NCI-H2107 (cell line): ENCODE measurements at regions not wholly inside any gene's neighbourhood (a gene's known extent, or its start where the extent isn't known, plus 50 kb on each side); places are given as distances from the start of the nearest gene placed in this dataset.

Experiments used
- DNase-seq: peaks from one replicate; lab custom pipeline; 2025; lab: John Stamatoyannopoulos, UW

DNA sequence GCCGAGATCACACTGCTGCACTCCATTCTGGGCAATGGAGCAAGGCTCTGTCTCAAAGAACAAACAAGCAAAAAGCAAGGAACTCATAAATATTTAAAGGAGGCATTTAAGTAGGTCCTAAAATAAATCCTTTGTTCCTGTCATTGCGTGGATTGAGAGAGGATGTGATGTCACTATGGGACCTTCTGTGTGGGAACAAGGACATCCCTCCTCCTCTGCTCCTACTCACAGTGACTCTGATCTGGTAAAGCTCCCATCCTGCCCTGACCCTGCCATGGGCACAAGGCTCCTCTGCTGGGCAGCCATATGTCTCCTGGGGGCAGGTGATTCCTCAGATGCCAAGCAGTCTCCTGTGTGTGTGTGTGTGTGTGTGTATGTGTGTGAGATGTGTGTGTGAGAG lies 74.1 kb upstream of the PRSS58 start:
- no peak for DNase-seq

DNA sequence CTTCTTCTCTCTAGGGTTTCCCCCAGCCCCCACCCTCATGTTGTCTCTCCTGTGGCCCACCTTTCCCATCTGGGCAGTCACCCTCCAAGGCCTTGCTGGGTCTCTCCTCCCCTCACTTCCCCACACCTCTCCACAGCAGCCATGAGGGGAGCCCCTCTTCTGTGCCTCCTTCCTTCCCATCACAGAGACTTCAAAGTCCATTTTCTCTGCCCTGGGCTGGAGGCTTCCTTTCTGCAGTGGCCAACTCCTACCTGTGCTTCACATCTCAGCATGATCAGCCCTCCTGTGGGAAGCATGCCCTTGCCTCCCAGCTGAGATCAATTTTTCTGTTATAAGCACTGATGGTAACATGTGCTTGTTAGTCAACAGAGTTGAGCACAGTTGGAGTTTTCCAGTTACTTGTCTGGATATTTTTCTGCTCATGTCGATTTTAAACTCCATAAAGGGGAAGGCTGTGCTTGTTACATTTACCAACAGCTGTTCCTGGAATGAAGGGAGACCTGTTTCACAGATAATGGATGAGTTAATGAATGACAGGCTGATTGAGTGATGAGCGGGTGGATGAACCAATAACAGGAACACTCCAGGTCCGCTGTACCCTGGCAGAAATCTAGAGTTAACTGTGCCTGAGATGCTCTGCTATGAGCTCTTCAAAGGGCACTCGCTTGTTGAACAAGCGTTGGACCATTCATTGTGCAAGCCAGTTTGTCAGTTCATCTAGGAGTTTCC lies 71.4 kb upstream of the PRSS58 start:
- DNase-seq: no peak

DNA sequence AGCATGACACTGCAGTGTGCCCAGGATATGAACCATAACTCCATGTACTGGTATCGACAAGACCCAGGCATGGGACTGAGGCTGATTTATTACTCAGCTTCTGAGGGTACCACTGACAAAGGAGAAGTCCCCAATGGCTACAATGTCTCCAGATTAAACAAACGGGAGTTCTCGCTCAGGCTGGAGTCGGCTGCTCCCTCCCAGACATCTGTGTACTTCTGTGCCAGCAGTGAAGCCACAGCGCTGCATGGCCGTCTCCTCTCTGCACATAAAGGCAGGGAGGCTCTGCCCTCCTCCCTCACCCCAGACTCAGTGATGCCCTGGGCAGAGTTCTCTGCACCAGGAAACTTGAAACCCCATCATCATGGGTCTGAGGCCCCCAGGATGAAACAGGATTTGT lies 70.7 kb upstream of the PRSS58 start:
- no peak for DNase-seq

DNA sequence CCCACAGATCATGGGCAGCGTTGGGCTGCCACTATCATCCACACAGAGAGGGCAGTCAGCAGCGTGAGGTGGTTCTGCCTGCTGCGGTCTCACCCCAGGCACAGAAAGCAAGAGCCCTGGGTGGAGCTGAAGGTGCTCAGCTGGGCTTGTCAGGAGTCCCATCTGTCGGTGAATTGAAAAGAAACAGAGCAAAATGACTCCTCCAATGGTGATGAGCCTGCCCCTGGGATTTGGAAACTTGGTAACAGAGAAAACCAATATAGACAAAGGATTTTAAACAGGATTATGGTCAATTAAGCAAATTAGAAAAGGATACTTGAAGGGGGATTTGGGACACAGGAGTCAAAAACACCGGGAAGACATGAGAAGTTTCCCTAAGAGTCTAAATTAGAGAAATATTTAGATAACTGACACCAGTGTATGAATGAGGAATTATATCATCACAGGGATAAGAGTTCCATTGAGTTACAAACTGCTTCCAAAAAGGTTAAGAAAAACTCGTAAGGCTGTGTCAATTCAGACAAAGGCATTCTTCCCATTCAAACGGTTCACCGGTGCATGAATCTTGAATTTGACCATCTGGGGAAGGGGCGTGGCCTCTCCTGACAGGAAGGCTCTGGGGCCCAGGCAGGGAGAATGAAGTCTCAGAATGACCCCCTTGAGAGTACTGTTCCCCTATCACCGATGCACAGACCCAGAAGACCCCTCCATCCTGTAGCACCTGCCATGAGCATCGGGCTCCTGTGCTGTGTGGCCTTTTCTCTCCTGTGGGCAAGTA lies 70.0 kb upstream of the PRSS58 start:
- no peak for DNase-seq

DNA sequence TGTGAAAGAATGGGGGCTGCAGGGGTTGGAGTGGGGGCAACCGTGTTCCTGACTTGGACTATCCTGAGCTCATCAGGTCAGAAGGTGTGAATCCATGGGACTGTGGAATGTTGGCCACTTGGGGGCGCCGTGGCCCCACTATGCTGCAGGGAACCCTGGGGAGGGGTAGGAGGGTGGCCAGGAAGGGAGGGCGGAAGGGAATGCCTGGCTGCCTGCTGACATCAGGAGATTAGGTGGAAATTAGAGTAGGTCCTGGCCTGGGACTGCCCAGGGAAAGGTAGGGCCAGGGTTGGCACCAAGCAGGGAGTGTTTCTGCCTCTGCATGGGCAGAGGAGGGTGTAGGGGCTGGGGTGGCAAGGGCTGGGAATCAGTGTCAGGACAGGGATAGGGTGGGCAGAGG lies 65.8 kb upstream of the PRSS58 start:
- no peak for DNase-seq

DNA sequence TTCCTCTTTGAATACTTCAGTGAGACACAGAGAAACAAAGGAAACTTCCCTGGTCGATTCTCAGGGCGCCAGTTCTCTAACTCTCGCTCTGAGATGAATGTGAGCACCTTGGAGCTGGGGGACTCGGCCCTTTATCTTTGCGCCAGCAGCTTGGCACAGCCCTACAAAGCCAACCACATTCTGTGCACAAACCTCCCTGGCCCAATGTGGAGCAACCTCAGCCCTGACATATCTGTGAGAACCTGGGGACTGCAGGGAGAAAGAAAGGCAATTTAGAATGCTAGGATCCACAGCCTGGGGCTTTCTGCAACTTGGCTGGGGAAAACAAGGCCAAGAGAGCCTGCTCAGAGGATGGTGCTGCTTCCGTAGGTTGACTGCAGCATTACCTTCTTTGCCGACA lies 63.5 kb upstream of the PRSS58 start:
- DNase-seq: no peak

DNA sequence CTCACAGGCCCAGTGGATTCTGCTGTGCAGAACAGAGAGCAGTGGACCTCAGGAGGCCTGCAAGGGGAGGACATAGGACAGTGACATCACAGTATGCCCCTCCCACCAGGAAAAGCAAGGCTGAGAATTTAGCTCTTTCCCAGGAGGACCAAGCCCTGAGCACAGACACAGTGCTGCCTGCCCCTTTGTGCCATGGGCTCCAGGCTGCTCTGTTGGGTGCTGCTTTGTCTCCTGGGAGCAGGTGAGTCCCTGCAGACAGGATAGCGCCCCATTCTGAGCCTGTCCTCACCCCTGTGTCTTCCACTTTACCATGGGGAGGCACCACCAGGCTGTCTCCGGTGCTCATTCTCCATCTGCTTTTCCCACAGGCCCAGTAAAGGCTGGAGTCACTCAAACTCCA lies 63.0 kb upstream of the PRSS58 start:
- DNase-seq: no peak

DNA sequence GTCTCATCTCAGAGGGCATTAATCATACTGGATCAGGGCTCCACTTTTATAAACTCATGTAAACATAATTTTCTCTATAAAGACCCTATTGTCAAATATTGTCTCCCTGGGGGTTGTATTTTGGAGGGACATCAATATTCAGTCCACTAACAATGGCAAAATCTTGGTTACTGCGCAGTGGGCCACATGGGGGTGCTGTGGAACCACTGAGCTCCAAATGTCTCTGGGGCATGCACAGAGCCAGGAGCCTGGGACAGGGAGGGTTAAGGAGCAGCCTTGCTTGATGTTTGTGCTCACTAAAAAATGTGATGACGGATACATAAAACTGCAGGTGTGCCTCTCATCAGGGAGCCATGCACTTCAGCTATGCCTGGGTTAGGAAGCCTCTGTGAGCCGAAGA lies 62.1 kb upstream of the PRSS58 start:
- no peak for DNase-seq

DNA sequence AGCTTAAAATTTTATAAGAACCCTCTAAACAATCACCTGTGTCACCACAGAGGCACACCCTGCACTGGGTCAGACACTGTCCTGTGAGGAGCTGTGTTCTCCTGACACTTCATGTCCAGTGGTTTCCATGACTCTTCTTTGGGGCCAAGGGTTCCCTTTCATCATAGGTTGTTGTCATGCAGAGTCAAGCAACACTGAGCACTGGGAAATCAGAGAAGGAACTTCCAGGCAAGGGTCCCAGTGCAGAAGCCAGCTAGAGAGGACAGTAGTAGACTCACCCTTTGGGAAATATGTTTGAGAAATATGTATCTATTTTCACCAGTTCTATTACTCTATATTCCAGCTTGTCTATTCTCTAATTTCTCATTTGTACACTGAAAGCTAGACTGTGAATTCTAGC lies 56.4 kb upstream of the PRSS58 start:
- DNase-seq: no peak

DNA sequence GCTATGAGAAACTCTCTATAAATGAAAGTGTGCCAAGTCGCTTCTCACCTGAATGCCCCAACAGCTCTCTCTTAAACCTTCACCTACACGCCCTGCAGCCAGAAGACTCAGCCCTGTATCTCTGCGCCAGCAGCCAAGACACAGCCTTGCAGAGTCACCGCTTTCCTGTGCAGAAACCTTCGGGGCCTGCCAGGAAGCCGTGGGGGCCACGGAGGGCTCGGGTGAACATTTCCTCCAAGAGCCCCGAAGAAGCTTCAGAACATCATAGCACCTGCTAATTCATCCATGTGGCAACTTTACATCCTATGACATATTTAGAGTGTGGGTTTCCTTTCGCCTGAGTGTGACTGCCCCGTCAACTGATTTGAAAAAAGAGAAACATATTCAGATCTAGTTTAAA lies 55.7 kb upstream of the PRSS58 start:
- DNase-seq: no peak

DNA sequence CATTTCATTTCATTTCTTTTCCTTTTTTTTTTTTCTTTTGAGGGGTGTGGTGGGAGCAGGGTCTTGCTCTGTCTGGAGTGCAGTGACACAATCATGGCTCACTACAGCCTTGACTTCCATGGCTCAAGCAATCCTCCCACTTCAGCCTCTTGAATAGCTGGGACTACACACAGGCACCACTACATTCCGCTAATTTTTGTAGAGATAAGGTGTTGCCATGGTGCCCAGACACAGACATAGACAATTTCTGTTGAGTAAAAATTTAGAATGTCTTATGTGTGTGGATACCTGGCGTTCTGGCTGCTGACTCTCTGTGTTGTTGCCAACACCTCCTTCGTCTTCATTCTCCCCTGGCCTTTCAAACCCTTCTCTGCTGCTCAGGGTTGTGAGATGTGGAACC lies 54.0 kb upstream of the PRSS58 start:
- DNase-seq: no peak

DNA sequence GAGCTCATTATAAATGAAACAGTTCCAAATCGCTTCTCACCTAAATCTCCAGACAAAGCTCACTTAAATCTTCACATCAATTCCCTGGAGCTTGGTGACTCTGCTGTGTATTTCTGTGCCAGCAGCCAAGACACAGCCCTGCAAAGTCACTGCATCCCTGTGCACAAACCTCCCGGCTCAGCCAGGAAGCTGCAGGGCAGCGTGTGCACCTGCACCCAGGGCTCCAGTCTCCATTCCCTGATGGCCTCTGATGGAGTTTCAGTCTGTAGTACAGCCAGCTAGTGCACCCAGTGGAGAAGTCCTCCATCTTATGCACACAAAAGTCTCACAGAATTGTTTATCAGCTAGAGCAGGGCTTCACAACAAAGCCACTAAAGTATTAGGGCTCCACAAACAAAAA lies 51.1 kb upstream of the PRSS58 start:
- no peak for DNase-seq

DNA sequence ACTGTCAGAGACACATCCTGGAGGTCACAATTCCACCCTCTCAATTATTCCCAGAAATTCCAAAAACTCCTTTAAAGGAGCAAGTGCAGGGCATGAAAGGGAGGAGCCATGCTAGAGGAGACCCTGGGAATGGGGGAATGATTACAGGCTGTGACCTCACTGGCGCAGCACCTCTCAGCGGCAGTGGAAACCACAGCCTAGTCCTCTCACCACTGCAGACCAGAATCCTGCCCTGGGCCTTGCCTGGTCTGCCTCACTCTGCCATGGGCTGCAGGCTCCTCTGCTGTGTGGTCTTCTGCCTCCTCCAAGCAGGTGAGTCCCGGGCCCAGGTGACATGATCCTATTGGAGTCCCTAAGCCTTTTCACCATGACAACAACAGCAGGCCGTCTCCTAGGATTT lies 50.5 kb upstream of the PRSS58 start:
- no peak for DNase-seq
